NB4 (cell line): ENCODE measurements at regions not wholly inside any gene's neighbourhood (a gene's known extent, or its start where the extent isn't known, plus 50 kb on each side); places are given as distances from the start of the nearest gene placed in this dataset.

Source experiments
- DNase-seq: peaks from one replicate; pipeline ENCODE4 v3.0.0; 2010; ENCODE audit warnings: low read depth
- H3K4me3 ChIP-seq: one replicate; pipeline ENCODE4 v1.5.1; 2011; ENCODE audit warnings: mild to moderate bottlenecking, low read depth, low read length, moderate library complexity
- CTCF ChIP-seq: IDR thresholded peaks from one replicate; pipeline ENCODE4 v1.5.1; 2012; ENCODE audit warnings: low read depth, low read length
- MYC ChIP-seq: IDR thresholded peaks from 2 replicates; pipeline ENCODE4 v1.6.1; 2011; ENCODE audit warnings: low read depth, low read length
- POLR2A ChIP-seq: IDR thresholded peaks from 2 replicates; pipeline ENCODE4 v1.6.1; 2011; ENCODE audit warnings: mild to moderate bottlenecking; ENCODE audit not compliant: insufficient read length; ENCODE audit errors: extremely low read depth
- TF ChIP-seq, protein P1 (sequence below): IDR thresholded peaks from 2 replicates; pipeline ENCODE4 v1.6.1; 2011; ENCODE audit warnings: low read depth, low read length

DNA sequence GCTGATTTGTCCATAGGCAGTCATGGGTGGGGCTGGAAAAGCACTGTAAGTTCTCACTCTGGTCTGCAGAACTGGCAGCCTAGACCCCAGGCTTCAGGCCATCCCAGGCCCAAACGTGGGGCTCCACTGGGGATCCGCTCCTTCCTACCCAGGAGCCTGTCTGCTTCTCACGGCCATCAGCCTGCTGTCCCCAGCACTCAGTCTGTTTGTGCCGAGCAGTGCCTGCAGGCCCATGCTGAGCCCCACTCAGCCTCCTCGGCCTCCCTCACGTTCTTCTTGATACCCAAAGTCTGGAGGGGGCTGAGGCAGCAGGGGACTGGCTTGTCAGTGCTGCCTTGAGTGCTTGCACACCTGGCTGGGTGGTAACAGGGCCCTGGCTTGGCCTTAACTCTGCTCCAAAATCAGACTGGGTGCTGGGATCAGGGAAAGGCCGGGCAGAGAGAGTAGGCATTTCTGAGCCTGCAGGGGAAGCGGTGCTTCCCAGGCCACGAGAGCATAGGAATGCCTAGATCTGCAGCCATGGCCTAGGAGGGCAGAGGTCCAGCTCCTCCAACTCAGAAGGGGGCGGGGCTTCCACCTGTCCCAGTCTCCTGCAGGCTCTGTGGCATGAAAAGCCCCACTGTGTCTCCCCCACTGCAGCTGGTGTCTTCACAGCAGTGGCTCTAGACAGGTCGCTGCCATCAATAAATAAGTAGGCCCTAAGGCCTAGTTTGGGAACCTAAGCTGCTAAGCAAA lies 772.4 kb upstream of the FBXO33 start:
- no peak for TF ChIP-seq MYC
- TF ChIP-seq, protein P1, sequence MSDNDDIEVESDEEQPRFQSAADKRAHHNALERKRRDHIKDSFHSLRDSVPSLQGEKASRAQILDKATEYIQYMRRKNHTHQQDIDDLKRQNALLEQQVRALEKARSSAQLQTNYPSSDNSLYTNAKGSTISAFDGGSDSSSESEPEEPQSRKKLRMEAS, result no peak
- no peak for DNase-seq
- no peak overlapping the region for H3K4me3 ChIP-seq

DNA sequence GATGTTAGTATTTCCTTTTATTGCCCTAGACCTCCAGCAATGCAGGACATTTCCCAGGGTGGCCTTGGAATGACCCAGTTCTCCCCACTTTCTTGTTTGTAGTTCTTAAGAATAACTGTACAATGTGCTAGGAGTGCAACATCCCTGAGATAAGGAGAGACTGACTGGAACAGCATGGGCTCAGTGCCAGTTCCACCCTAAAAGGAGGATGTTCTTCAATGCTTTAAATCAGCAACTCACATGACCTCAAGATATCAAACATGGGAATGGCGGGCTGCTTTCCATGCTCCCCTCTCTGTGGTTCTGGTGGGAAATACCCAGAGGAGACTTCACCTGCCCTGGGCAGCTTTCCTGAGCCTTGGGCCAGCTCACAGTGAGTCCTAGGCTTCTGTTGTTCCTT lies 766.9 kb upstream of the FBXO33 start:
- no peak for DNase-seq
- TF ChIP-seq, protein P1, result no peak
- TF ChIP-seq POLR2A, result no peak
- no peak for TF ChIP-seq MYC
- H3K4me3 ChIP-seq, result no peak overlapping the region

DNA sequence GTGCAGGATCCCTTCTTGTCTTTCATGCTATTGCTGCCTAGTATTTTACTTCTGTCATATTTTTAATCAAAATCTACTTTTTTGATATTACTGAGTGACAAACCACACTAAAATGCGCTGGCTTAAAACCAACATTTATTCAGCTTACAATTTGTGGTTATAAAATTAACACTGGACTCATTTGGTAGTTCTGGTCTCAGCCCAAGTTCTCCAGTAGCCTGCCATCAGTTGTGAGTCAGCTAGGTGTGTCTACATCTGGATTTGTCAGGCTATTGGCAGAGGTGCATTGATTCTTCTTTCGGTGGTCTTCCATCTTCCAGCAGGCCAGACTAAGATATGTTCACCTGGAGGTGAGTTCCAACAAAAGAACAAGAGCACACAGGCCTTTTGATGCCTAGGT lies 765.1 kb upstream of the FBXO33 start:
- no peak for DNase-seq
- H3K4me3 ChIP-seq, result no peak overlapping the region
- TF ChIP-seq, protein P1, result no peak
- TF ChIP-seq CTCF (no peak), MYC (no peak), POLR2A (no peak)

GRCh38 chr14:40188006-40188405 lies 755.8 kb upstream of the FBXO33 start:
- TF ChIP-seq POLR2A, result no peak
- TF ChIP-seq, protein P1, result no peak
- no peak for TF ChIP-seq MYC
- no peak for DNase-seq
- H3K4me3 ChIP-seq, result no peak overlapping the region

GRCh38 chr14:40164083-40164482 lies 731.9 kb upstream of the FBXO33 start:
- TF ChIP-seq, protein P1, result no peak
- TF ChIP-seq MYC, result no peak
- TF ChIP-seq CTCF, result no peak
- no peak for TF ChIP-seq POLR2A
- no peak for DNase-seq
- no peak overlapping the region for H3K4me3 ChIP-seq

- no peak for DNase-seq
- TF ChIP-seq MYC, result no peak
- TF ChIP-seq, protein P1, result no peak
- no peak for TF ChIP-seq CTCF
- TF ChIP-seq POLR2A, result no peak
- no peak overlapping the region for H3K4me3 ChIP-seq
These were observed 707.4 kb upstream of the FBXO33 start for GRCh38 chr14:40139657-40140056.

DNA sequence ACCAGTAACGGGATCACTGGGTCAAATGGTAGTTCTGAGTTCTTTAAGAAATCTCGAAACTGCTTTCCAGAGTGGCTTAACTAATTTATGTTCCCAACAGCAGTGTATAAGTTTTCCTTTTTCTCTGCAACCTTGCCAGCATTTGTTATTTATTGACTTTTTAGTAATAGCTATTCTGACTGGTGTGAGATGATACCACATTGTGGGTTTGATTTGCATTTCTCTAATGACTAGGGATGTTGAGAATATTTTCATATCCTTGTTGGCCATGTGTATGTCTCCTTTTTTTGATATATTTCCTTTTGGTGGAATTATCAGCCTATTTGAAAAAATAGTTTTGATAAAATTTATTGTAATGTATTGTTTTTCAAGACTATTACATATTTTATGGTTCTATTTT lies 701.2 kb upstream of the FBXO33 start:
- TF ChIP-seq CTCF, result no peak
- TF ChIP-seq, protein P1, result no peak
- no peak for TF ChIP-seq POLR2A
- TF ChIP-seq MYC, result no peak
- no peak for DNase-seq
- H3K4me3 ChIP-seq, result no peak overlapping the region
